HEK293T (cell line): ENCODE measurements at regions not wholly inside any gene's neighbourhood (a gene's known extent, or its start where the extent isn't known, plus 50 kb on each side); places are given as distances from the start of the nearest gene placed in this dataset.
"Not testable (repeated sequence)": the region's sequence is repeated elsewhere in the genome, so short reads cannot be mapped to it uniquely, and the experiment has no call there.

Experiments used
- BHLHE40 ChIP-seq: fragments of 450-650 bp; IDR thresholded peaks from 2 replicates; pipeline ENCODE4 v1.6.1; 2016; ENCODE audit warnings: mild to moderate bottlenecking, moderate library complexity, borderline replicate concordance
- CTBP1 ChIP-seq: fragments of 450-650 bp; IDR thresholded peaks from 2 replicates; pipeline ENCODE4 v1.6.1; 2016; ENCODE audit warnings: borderline replicate concordance
- ELF4 ChIP-seq: fragments of 450-650 bp; IDR thresholded peaks from 2 replicates; pipeline ENCODE4 v1.6.1; 2017; ENCODE audit warnings: antibody characterized with exemption
- FOXA1 ChIP-seq: fragments of 450-650 bp; IDR thresholded peaks from 2 replicates; pipeline ENCODE4 v1.6.1; 2016; ENCODE audit warnings: mild to moderate bottlenecking
- FOXM1 ChIP-seq: fragments of 450-650 bp; IDR thresholded peaks from 2 replicates; pipeline ENCODE4 v1.6.1; 2017; ENCODE audit warnings: mild to moderate bottlenecking, borderline replicate concordance
- HDGF ChIP-seq: fragments of 450-650 bp; IDR thresholded peaks from 2 replicates; pipeline ENCODE4 v1.6.1; 2017; ENCODE audit warnings: antibody characterized with exemption, borderline replicate concordance
- L3MBTL2 ChIP-seq: fragments of 450-650 bp; conservative IDR thresholded peaks from 2 replicates; pipeline ENCODE4 v1.6.1; 2016; ENCODE audit warnings: mild to moderate bottlenecking
- NFRKB ChIP-seq: fragments of 450-650 bp; IDR thresholded peaks from 2 replicates; pipeline ENCODE4 v1.6.1; 2016; ENCODE audit warnings: mild to moderate bottlenecking, moderate library complexity
- SP1 ChIP-seq: fragments of 450-650 bp; IDR thresholded peaks from 2 replicates; pipeline ENCODE4 v1.6.1; 2017
- SUZ12 ChIP-seq: fragments of 450-650 bp; IDR thresholded peaks from 2 replicates; pipeline ENCODE4 v1.6.1; 2016; ENCODE audit warnings: mild to moderate bottlenecking
- TARDBP ChIP-seq: fragments of 450-650 bp; IDR thresholded peaks from 2 replicates; pipeline ENCODE4 v1.6.1; 2016
- ZNF384 ChIP-seq: fragments of 450-650 bp; IDR thresholded peaks from 2 replicates; pipeline ENCODE4 v1.6.1; 2016

DNA sequence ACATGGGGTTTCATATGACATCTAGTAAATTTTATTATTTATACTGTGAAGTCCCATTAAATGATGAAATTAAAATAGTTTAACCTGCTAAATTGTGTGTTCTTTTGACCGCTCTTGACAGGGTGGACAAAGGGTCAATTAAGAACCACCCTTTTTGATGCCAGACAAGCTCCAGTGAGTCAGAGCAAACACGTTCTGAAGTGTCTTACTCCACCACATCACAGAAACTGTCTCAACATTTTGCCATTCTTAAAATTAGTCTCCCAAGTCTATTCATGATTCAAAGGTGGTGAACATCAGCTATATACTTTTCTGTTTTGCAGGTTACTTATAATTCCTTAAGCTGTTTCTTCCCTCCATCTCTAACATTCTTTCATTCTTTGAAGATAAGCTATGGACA lies 142.1 kb downstream of the SPATA31A6 start:
- not testable (repeated sequence) for TF ChIP-seq FOXA1, BHLHE40, FOXM1, SUZ12, L3MBTL2, CTBP1, SP1, NFRKB, ELF4, HDGF, TARDBP, ZNF384
